HCT116 (cell line): ENCODE measurements at regions not wholly inside any gene's neighbourhood (a gene's known extent, or its start where the extent isn't known, plus 50 kb on each side); places are given as distances from the start of the nearest gene placed in this dataset.

Experiments
- ATAC-seq: fragments of 200-7000 bp; cut with Tn5 transposase; 2 replicates; pipeline ENCODE4 v1.9.1; 2020; ENCODE audit warnings: mild to moderate bottlenecking, moderate library complexity
- BruUV-seq: library from RNA; stranded (reverse); fragments of 400-500 nt; replicated peaks from 2 replicates; lab custom pipeline; 2021; lab: Mats Ljungman, UMichigan
- CTCF ChIA-PET: fragments of 300-600 bp; sonication (Branson Sonifier 250); formaldehyde crosslinking; loops from one replicate; lab custom pipeline; 2021; ENCODE audit warnings: antibody characterized with exemption; lab: Charles Lee
- POLR2A ChIA-PET: fragments of 300-600, 350-600 bp; sonication (Branson Sonifier 250); formaldehyde crosslinking; loops from one replicate; lab custom pipeline; 2021; ENCODE audit warnings: antibody characterized with exemption; lab: Charles Lee
- RAD21 ChIA-PET, 2 experiments: fragments of 300-600 bp; sonication (Branson Sonifier 250); formaldehyde crosslinking; loops; one replicate each; lab custom pipeline; 2023; ENCODE audit warnings: low total read pairs in 2 of 2; ENCODE audit not compliant: uncharacterized antibody in 2 of 2, unreplicated experiment in 2 of 2, low non-redundant PET in 1 of 2; lab: Charles Lee
- DNase-seq: peaks from one replicate; pipeline ENCODE4 v3.0.0-alpha.2; 2010; ENCODE audit warnings: low read depth, low spot score
- H2AFZ ChIP-seq: fragments of 200-600 bp; shearing (Covaris generic), sonication (generic); 2 replicates; pipeline ENCODE4 v1.6.1; 2017; ENCODE audit warnings: low read depth, mixed run types, mixed read lengths, antibody characterized with exemption, low read length; ENCODE audit not compliant: poor library complexity, severe bottlenecking
- H3K27ac ChIP-seq: 2 replicates; pipeline ENCODE4 v1.5.1; 2012; ENCODE audit warnings: low read depth, low read length
- H3K27me3 ChIP-seq: fragments of 200-600 bp; sonication (generic); 2 replicates; pipeline ENCODE4 v1.6.1; 2016; ENCODE audit warnings: mixed run types, low read length, mixed read lengths; ENCODE audit not compliant: insufficient read depth
- H3K36me3 ChIP-seq, 2 experiments: fragments of 200-500 bp in 1 of 2; fragments of 200-600 bp in 1 of 2; sonication (Bioruptor generic) in 1 of 2; sonication (generic) in 1 of 2; 2 replicates each; pipeline versions ENCODE4 v1.5.1 to v1.6.1; 2014 to 2016; ENCODE audit warnings: low read length in 2 of 2, inconsistent platforms in 1 of 2, mixed read lengths in 1 of 2, mixed run types in 1 of 2; ENCODE audit not compliant: insufficient read depth in 2 of 2, control insufficient read depth in 1 of 2
- H3K4me1 ChIP-seq, 2 experiments: fragments of 200-600 bp in 1 of 2; sonication (generic) in 1 of 2; 2 replicates each; pipeline versions ENCODE4 v1.5.1 to v1.6.1; 2012 to 2017; ENCODE audit warnings: low read length in 2 of 2, inconsistent platforms in 1 of 2, mild to moderate bottlenecking in 1 of 2, mixed read lengths in 1 of 2, mixed run types in 1 of 2, moderate library complexity in 1 of 2; ENCODE audit not compliant: insufficient read depth in 2 of 2, control insufficient read depth in 1 of 2
- H3K4me2 ChIP-seq: fragments of 200-600 bp; sonication (generic); 2 replicates; pipeline ENCODE4 v1.6.1; 2017; ENCODE audit warnings: mixed run types, low read length, mixed read lengths
- H3K4me3 ChIP-seq, 2 experiments: fragments of 200-600 bp in 1 of 2; sonication (generic) in 1 of 2; replicated peaks in 1 of 2; 2 replicates each; pipeline ENCODE4 v1.5.1; 2011 to 2016; ENCODE audit warnings: low read length in 2 of 2, control low read depth in 1 of 2, low read depth in 1 of 2, mild to moderate bottlenecking in 1 of 2, mixed read lengths in 1 of 2, mixed run types in 1 of 2
- H3K79me2 ChIP-seq: fragments of 200-600 bp; sonication (generic); 2 replicates; pipeline ENCODE4 v1.6.1; 2017; ENCODE audit warnings: mild to moderate bottlenecking, mixed run types, low read length, moderate library complexity, mixed read lengths; ENCODE audit not compliant: insufficient read depth
- H3K9ac ChIP-seq: fragments of 200-600 bp; sonication (generic); 2 replicates; pipeline ENCODE4 v1.6.1; 2016; ENCODE audit warnings: low read length, mixed read lengths
- H3K9me2 ChIP-seq: fragments of 200-600 bp; sonication (generic), shearing (Covaris generic); 2 replicates; pipeline ENCODE4 v1.6.1; 2017; ENCODE audit warnings: mixed run types, mild to moderate bottlenecking, moderate library complexity; ENCODE audit not compliant: insufficient read depth
- H3K9me3 ChIP-seq, 2 experiments: fragments of 200-500 bp in 1 of 2; fragments of 200-600 bp in 1 of 2; sonication (Bioruptor generic) in 1 of 2; sonication (generic) in 1 of 2; 2 replicates each; pipeline ENCODE4 v1.6.1; 2014 to 2017; ENCODE audit warnings: low read length in 2 of 2, mixed read lengths in 2 of 2, inconsistent platforms in 1 of 2, low read depth in 1 of 2, mild to moderate bottlenecking in 1 of 2, mixed run types in 1 of 2, moderate library complexity in 1 of 2; ENCODE audit not compliant: control insufficient read depth in 1 of 2, insufficient read depth in 1 of 2
- H4K20me1 ChIP-seq: fragments of 200-600 bp; sonication (generic), shearing (Covaris generic); 2 replicates; pipeline ENCODE4 v1.6.1; 2017; ENCODE audit warnings: mixed run types, mild to moderate bottlenecking, moderate library complexity; ENCODE audit not compliant: insufficient read depth
- CBX3 ChIP-seq: IDR thresholded peaks from 2 replicates; pipeline ENCODE4 v1.6.1; 2012; ENCODE audit warnings: low read depth
- CEBPB ChIP-seq: IDR thresholded peaks from 2 replicates; pipeline ENCODE4 v1.6.1; 2012; ENCODE audit warnings: low read depth
- EGR1 ChIP-seq: IDR thresholded peaks from 2 replicates; pipeline ENCODE4 v1.6.1; 2012; ENCODE audit warnings: low read depth
- ELF1 ChIP-seq: IDR thresholded peaks from 2 replicates; pipeline ENCODE4 v1.6.1; 2012; ENCODE audit warnings: low read depth, borderline replicate concordance
- EZH2 ChIP-seq: fragments of 200-600 bp; sonication (generic); IDR thresholded peaks from 2 replicates; pipeline ENCODE4 v1.6.1; 2017; ENCODE audit warnings: antibody characterized with exemption, mixed run types
- FOSL1 ChIP-seq: IDR thresholded peaks from 2 replicates; pipeline ENCODE4 v1.6.1; 2012; ENCODE audit warnings: low read depth
- JUND ChIP-seq: IDR thresholded peaks from 2 replicates; pipeline ENCODE4 v1.6.1; 2012
- MAX ChIP-seq: IDR thresholded peaks from 2 replicates; pipeline ENCODE4 v1.6.1; 2012
- POLR2A ChIP-seq: IDR thresholded peaks from 2 replicates; pipeline ENCODE4 v1.7.0; 2011; ENCODE audit warnings: borderline replicate concordance; ENCODE audit not compliant: insufficient read depth, insufficient read length; ENCODE audit errors: extremely low read depth
- POLR2AphosphoS5 ChIP-seq: IDR thresholded peaks from 2 replicates; pipeline ENCODE4 v1.6.1; 2011; ENCODE audit warnings: mild to moderate bottlenecking, low read depth, low read length, moderate library complexity
- TCF7L2 ChIP-seq: IDR thresholded peaks from 2 replicates; pipeline ENCODE4 v1.7.0; 2011; ENCODE audit warnings: borderline replicate concordance, inconsistent platforms; ENCODE audit not compliant: insufficient read depth, insufficient read length; ENCODE audit errors: extremely low read depth
- ZFX ChIP-seq: fragments of 450-650 bp; IDR thresholded peaks from 2 replicates; pipeline ENCODE4 v1.6.1; 2017
- ZNF274 ChIP-seq: fragments of 200-500 bp; sonication (Bioruptor generic); IDR thresholded peaks from 2 replicates; pipeline ENCODE4 v1.6.1; 2014; ENCODE audit warnings: mild to moderate bottlenecking, low read depth, low read length, inconsistent platforms
- intact Hi-C: fragments of 100-400 bp; cut with micrococcal nuclease; formaldehyde crosslinking; loops from 2 replicates; pipeline ENCODE4 v1.10.0; 2022
- TF ChIP-seq, protein P1 (sequence below), 3 experiments: fragments of 200-600 bp in 1 of 3; sonication (generic) in 1 of 3; IDR thresholded peaks in 2 of 3; conservative IDR thresholded peaks in 1 of 3; 2 replicates each; pipeline ENCODE4 v1.5.1; 2012 to 2017; ENCODE audit warnings: low read depth in 2 of 3, low read length in 2 of 3, antibody characterized with exemption in 1 of 3, borderline replicate concordance in 1 of 3, control low read depth in 1 of 3, mild to moderate bottlenecking in 1 of 3, mixed read lengths in 1 of 3, mixed run types in 1 of 3, moderate library complexity in 1 of 3; ENCODE audit not compliant: insufficient read depth in 1 of 3
- TF ChIP-seq, protein P2 (sequence below): IDR thresholded peaks from 2 replicates; pipeline ENCODE4 v1.6.1; 2012

GRCh38 chr2:215683295-215683694, 247.4 kb upstream of the FN1 start (continued):
- TF ChIP-seq, protein P1, sequence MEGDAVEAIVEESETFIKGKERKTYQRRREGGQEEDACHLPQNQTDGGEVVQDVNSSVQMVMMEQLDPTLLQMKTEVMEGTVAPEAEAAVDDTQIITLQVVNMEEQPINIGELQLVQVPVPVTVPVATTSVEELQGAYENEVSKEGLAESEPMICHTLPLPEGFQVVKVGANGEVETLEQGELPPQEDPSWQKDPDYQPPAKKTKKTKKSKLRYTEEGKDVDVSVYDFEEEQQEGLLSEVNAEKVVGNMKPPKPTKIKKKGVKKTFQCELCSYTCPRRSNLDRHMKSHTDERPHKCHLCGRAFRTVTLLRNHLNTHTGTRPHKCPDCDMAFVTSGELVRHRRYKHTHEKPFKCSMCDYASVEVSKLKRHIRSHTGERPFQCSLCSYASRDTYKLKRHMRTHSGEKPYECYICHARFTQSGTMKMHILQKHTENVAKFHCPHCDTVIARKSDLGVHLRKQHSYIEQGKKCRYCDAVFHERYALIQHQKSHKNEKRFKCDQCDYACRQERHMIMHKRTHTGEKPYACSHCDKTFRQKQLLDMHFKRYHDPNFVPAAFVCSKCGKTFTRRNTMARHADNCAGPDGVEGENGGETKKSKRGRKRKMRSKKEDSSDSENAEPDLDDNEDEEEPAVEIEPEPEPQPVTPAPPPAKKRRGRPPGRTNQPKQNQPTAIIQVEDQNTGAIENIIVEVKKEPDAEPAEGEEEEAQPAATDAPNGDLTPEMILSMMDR (IDR thresholded peaks at IDR 0.05 in 2 of 3, conservative IDR thresholded peaks at IDR 0.05 in 1 of 3; ENCODE audit: borderline replicate concordance in 1 of 3, insufficient read depth in 1 of 3, low read depth in 2 of 3, low read length in 2 of 3): no peak
- TF ChIP-seq ELF1 (no peak), POLR2A (no peak), CBX3 (no peak), ZNF274 (no peak), MAX (no peak), FOSL1 (no peak), POLR2AphosphoS5 (no peak), ZFX (no peak)
- TF ChIP-seq, protein P2, sequence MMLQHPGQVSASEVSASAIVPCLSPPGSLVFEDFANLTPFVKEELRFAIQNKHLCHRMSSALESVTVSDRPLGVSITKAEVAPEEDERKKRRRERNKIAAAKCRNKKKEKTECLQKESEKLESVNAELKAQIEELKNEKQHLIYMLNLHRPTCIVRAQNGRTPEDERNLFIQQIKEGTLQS: no peak

- ChIA-PET CTCF (no interaction called here), POLR2A (no interaction called here), RAD21 (no interaction called here)
- no peaks in the 10 kb centered on the region for H4K20me1 ChIP-seq
- H3K4me3 ChIP-seq: no peak overlapping the region
- no peaks in the 10 kb centered on the region for H3K79me2 ChIP-seq
- intact Hi-C loops: no loop called here
- no peak overlapping the region for H3K27ac ChIP-seq
- H3K4me1 ChIP-seq: no peaks in the 10 kb centered on the region
- TF ChIP-seq CEBPB (no peak), TCF7L2 (no peak), EGR1 (no peak), JUND (no peak), EZH2 (no peak), ELF1 (no peak), FOSL1 (no peak)
- TF ChIP-seq, protein P1 (IDR thresholded peaks at IDR 0.05 in 2 of 3, conservative IDR thresholded peaks at IDR 0.05 in 1 of 3; ENCODE audit: borderline replicate concordance in 1 of 3, insufficient read depth in 1 of 3, low read depth in 2 of 3, low read length in 2 of 3): no peak
- no peak overlapping the region for H2AFZ ChIP-seq
- ATAC-seq (no peak), DNase-seq (no peak)
- BruUV-seq: no TSS peak
- H3K27me3 ChIP-seq: no peaks in the 10 kb centered on the region
- no peaks in the 10 kb centered on the region for H3K36me3 ChIP-seq
- no peaks in the 10 kb centered on the region for H3K9me3 ChIP-seq
- H3K9ac ChIP-seq: no peak overlapping the region
- no peak overlapping the region for H3K4me2 ChIP-seq
- no peaks in the 10 kb centered on the region for H3K9me2 ChIP-seq
Measured at GRCh38 chr2:215681799-215682596, 246.1 kb upstream of the FN1 start.
